ENCODE measurements at regions not wholly inside any gene's neighbourhood (a gene's known extent, or its start where the extent isn't known, plus 50 kb on each side); places are given as distances from the start of the nearest gene placed in this dataset.

GRCh38 chr11:69562302-69562701 is 78.7 kb upstream of the CCND1 start:
- TF ChIP-seq POLR2A (IDR thresholded peaks at IDR 0.05) (no peak), CTCF (IDR thresholded peaks at IDR 0.05) (no peak), POLR2AphosphoS5 (IDR thresholded peaks at IDR 0.05) (no peak)
